Heart left ventricle (tissue), 16 donors: ENCODE measurements at regions not wholly inside any gene's neighbourhood (a gene's known extent, or its start where the extent isn't known, plus 50 kb on each side); places are given as distances from the start of the nearest gene placed in this dataset.

Experiments
- ATAC-seq, 4 donors: fragments of 200-7000 bp; cut with Tn5 transposase; one replicate each; pipeline ENCODE4 v1.9.1; 2020 to 2022; ENCODE audit warnings: moderate library complexity in 4 of 4, mild to moderate bottlenecking in 3 of 4, moderate number of reproducible peaks in 1 of 4
- DNase-seq, 5 donors: peaks; one replicate each; pipeline ENCODE4 v3.0.0-alpha.2; 2020
- H3K27ac ChIP-seq, 12 donors: fragments of 200-600 bp; sonication (generic) in 4 of 12; one replicate each; pipeline versions ENCODE4 v1.5.0 to v1.8.0; 2016 to 2022; ENCODE audit warnings: mild to moderate bottlenecking in 2 of 12
- H3K27me3 ChIP-seq, 9 donors: fragments of 200-600 bp; sonication (generic) in 2 of 9; one replicate each; pipeline versions ENCODE4 v1.5.1 to v1.8.0; 2016 to 2022; ENCODE audit warnings: mild to moderate bottlenecking in 3 of 9
- H3K36me3 ChIP-seq, 9 donors: fragments of 200-600 bp; sonication (generic) in 2 of 9; one replicate each; pipeline versions ENCODE4 v1.5.0 to v1.8.0; 2018 to 2022; ENCODE audit warnings: mild to moderate bottlenecking in 2 of 9
- H3K4me1 ChIP-seq, 12 donors: fragments of 200-600 bp; sonication (generic) in 4 of 12; one replicate each; pipeline versions ENCODE4 v1.5.0 to v1.8.0; 2016 to 2022; ENCODE audit warnings: mild to moderate bottlenecking in 3 of 12
- H3K4me3 ChIP-seq, 12 donors: fragments of 200-600 bp; sonication (generic) in 4 of 12; one replicate each; pipeline versions ENCODE4 v1.5.0 to v1.8.0; 2017 to 2022; ENCODE audit warnings: mild to moderate bottlenecking in 9 of 12, moderate library complexity in 4 of 12
- H3K9me3 ChIP-seq, 12 donors: fragments of 200-600 bp; sonication (generic) in 4 of 12; one replicate each; pipeline versions ENCODE4 v1.5.0 to v1.8.0; 2016 to 2022; ENCODE audit warnings: mild to moderate bottlenecking in 1 of 12
- CTCF ChIP-seq, 12 donors: fragments of 200-600 bp; sonication (generic) in 4 of 12; IDR thresholded peaks; one replicate each; pipeline versions ENCODE4 v1.5.0 to v1.8.0; 2018 to 2022; ENCODE audit warnings: antibody characterized with exemption in 12 of 12, mild to moderate bottlenecking in 5 of 12
- POLR2A ChIP-seq, 2 donors: fragments of 450-650 bp; IDR thresholded peaks; one replicate each; pipeline ENCODE4 v1.6.1; 2017; ENCODE audit warnings: antibody characterized with exemption in 2 of 2, mild to moderate bottlenecking in 2 of 2, moderate library complexity in 2 of 2
- WGBS, 4 donors: extraction: QIAGEN DNeasy Blood & Tissue Kit in 2 of 4; methylation state at CpG; one replicate each; pipeline versions ENCODE4 v1.1.5 to v1.1.7; 2013 to 2018; 5-methylcytosine and 5-hydroxymethylcytosine counted together
- intact Hi-C, 10 donors: fragments of 100-400 bp; cut with DNase I; formaldehyde crosslinking; loops; one replicate each; pipeline versions ENCODE4 v1.11.1 to v1.14.2; 2022
- donor health status: ischemic (EF 13 %, LVEDD 7.1; RV severe dilation, severe dysfunction).
- donor health status: healthy with polysubstance abuse.
- donor health status: DM: no; HTN: yes; CAD: no.
- donor health status: DM: no; HTN: no; CAD: no.
- donor health status: ischemic (EF 25% LVEDD 6.9; RV normal size, moderate dysfunction).
- donor health status: ischemic (EF 25% LVEDD 5.7; RV mildly dilated, moderate dysfunction).
- donor health status: healthy.
- donor health status: DM: yes; HTN: yes; CAD: no.
- donor health status: ischemic (EF 35%, LVEDD 5.7; RV mildly dilated, moderate dysfunction).
- donor health status: nonischemic (EF 11% LVEDD 7.7; RV severe dilation, severe dysfunction).
- donor health status: DM: yes; HTN: yes; CAD: no.
- donor health status: PGD.
- donor health status: ischemic (EF 29% LVEDD 5.4; RV normal size, mild dysfunction).
- donor health status: nonischemic (EF 23%, LVEDD 6.1; RV moderate dilation, normal function).

- no peaks in the 10 kb centered on the region for H3K27me3 ChIP-seq
- H3K4me1 ChIP-seq = no peaks in the 10 kb centered on the region
- intact Hi-C loops = no loop called here
- WGBS, 4 donors = 80 to 90% (median 88%) methylated on average over 10 of the region's 10 CpGs
- ATAC-seq = no peak
- H3K27ac ChIP-seq = no peak overlapping the region
- TF ChIP-seq POLR2A (IDR thresholded peaks at IDR 0.05) = no peak
- no peak for TF ChIP-seq CTCF (IDR thresholded peaks at IDR 0.05)
- no peaks in the 10 kb centered on the region for H3K36me3 ChIP-seq
- peaks cover 0 to 6% (median 0%) of the 10 kb centered on the region in 12 donors for H3K9me3 ChIP-seq
- no peak for DNase-seq
- no peak overlapping the region for H3K4me3 ChIP-seq
These were observed 161.7 kb downstream of the TSN start for GRCh38 chr2:121917143-121917542.

GRCh38 chr2:121918231-121918630 lies 162.8 kb downstream of the TSN start:
- H3K27me3 ChIP-seq = no peaks in the 10 kb centered on the region
- H3K27ac ChIP-seq = no peak overlapping the region
- 89 to 98% (median 94%) methylated on average over 2 of the region's 2 CpGs for WGBS, 4 donors
- no peak for ATAC-seq
- H3K9me3 ChIP-seq = peaks cover 0 to 6% (median 0%) of the 10 kb centered on the region in 12 donors
- intact Hi-C loops = no loop called here
- no peak for TF ChIP-seq CTCF (IDR thresholded peaks at IDR 0.05)
- TF ChIP-seq POLR2A (IDR thresholded peaks at IDR 0.05) = no peak
- no peak overlapping the region for H3K4me3 ChIP-seq
- H3K36me3 ChIP-seq = no peaks in the 10 kb centered on the region
- no peaks in the 10 kb centered on the region for H3K4me1 ChIP-seq
- DNase-seq = no peak

GRCh38 chr2:121919803-121920202 lies 164.4 kb downstream of the TSN start:
- ATAC-seq = no peak
- H3K36me3 ChIP-seq = no peaks in the 10 kb centered on the region
- 93 to 100% (median 95%) methylated on average over 6 to 9 of the region's 9 CpGs for WGBS, 4 donors
- peaks cover 0 to 11% (median 0%) of the 10 kb centered on the region in 12 donors for H3K9me3 ChIP-seq
- no peak overlapping the region for H3K27ac ChIP-seq
- TF ChIP-seq CTCF (IDR thresholded peaks at IDR 0.05) (no peak), POLR2A (IDR thresholded peaks at IDR 0.05) (no peak)
- H3K27me3 ChIP-seq = no peaks in the 10 kb centered on the region
- no peak for DNase-seq
- no peaks in the 10 kb centered on the region for H3K4me1 ChIP-seq
- no peak overlapping the region for H3K4me3 ChIP-seq
- intact Hi-C loops = no loop called here

GRCh38 chr2:121925466-121925865 lies 170.0 kb downstream of the TSN start:
- peaks cover 0 to 6% (median 0%) of the 10 kb centered on the region in 12 donors for H3K9me3 ChIP-seq
- H3K27ac ChIP-seq = no peak overlapping the region
- DNase-seq = no peak
- H3K27me3 ChIP-seq = no peaks in the 10 kb centered on the region
- H3K4me3 ChIP-seq = no peak overlapping the region
- WGBS, 4 donors = 86 to 89% (median 88%) methylated on average over 4 of the region's 4 CpGs
- H3K36me3 ChIP-seq = no peaks in the 10 kb centered on the region
- TF ChIP-seq CTCF (IDR thresholded peaks at IDR 0.05) (no peak), POLR2A (IDR thresholded peaks at IDR 0.05) (no peak)
- intact Hi-C loops = no loop called here
- H3K4me1 ChIP-seq = no peaks in the 10 kb centered on the region
- no peak for ATAC-seq
